ENCODE measurements at regions not wholly inside any gene's neighbourhood (a gene's known extent, or its start where the extent isn't known, plus 50 kb on each side); places are given as distances from the start of the nearest gene placed in this dataset.

- H3K36me3 ChIP-seq, result no peaks in the 10 kb centered on the region
- ATAC-seq, result no peak
- H3K4me1 ChIP-seq, result no peaks in the 10 kb centered on the region
- no peak for TF ChIP-seq CTCF (IDR thresholded peaks at IDR 0.05)
- FAIRE-seq, result no peak
- no peak overlapping the region for H3K4me3 ChIP-seq
- no peaks in the 10 kb centered on the region for H3K27me3 ChIP-seq
- intact Hi-C loops (cut with DNase I), result no loop called here
- 53 to 58% methylated on average over 2 of the region's 2 CpGs for WGBS, 2 donors
- no peak for DNase-seq
- no peaks in the 10 kb centered on the region for H3K9me3 ChIP-seq
- no peak overlapping the region for H3K27ac ChIP-seq
Measured at GRCh38 chr14:44035707-44036106, 471.4 kb downstream of the FSCB start.

DNA sequence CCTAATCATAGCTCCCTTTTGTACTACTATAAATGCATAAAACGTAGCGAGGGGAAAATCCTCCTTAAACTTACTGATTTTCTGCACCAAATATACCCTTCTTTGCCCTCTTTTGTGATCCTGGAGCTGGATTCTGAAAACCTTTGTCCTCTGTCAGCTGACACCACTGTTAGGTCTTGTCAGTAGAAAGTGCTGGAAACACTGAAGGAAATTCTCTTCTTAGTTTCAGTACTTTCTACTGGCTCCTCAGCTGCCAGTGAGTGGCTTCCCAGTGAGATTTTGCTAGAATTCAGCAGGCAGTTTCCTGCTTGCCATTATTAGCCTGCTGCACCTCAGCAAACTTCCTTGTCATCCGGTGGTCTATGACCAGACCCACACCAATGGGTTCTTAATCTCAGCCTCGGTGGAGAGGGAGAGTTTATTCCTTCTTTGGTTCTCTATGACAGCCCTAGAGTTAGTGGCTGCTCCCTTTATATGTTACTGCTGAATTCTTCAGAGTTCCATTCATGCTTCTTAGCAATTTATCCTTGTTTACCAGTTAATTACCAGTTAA is 476.2 kb downstream of the FSCB start:
- no peak for DNase-seq
- WGBS, 2 donors, result 32 to 40% methylated on average over 4 of the region's 4 CpGs
- Histone ChIP-seq H3K4me3 (no peak overlapping the region), H3K27me3 (no peaks in the 10 kb centered on the region), H3K27ac (no peak overlapping the region), H3K4me1 (no peaks in the 10 kb centered on the region), H3K9me3 (no peaks in the 10 kb centered on the region), H3K36me3 (no peaks in the 10 kb centered on the region)
- no peak for TF ChIP-seq CTCF (IDR thresholded peaks at IDR 0.05)
- intact Hi-C loops (cut with DNase I), result no loop called here
- no peak for FAIRE-seq
- no peak for ATAC-seq

DNA sequence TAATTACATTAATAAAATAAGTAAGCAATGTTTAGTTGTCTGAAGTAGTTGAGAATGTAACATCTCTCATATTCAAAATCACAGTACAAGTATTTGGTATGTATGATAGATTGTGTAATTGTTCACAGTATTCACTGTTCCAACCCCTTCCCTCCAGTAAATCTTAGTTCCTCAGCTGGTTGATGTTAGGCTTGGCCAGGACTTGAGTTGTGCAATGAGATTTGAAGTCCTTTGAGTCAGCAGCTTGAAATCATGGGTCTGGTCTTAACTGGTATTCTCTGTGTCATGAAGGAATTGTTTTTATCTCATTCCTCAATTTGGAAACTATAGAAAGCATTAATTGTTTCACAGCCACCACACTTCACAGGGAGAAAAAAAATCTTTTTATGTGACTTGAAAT is 477.1 kb downstream of the FSCB start:
- DNase-seq, result no peak
- peak in 1 of 4 donors; percentile 56 for ATAC-seq
- H3K4me3 ChIP-seq, result no peak overlapping the region
- no peaks in the 10 kb centered on the region for H3K9me3 ChIP-seq
- no peak for FAIRE-seq
- H3K4me1 ChIP-seq, result no peaks in the 10 kb centered on the region
- H3K27me3 ChIP-seq, result no peaks in the 10 kb centered on the region
- H3K36me3 ChIP-seq, result no peaks in the 10 kb centered on the region
- no peak overlapping the region for H3K27ac ChIP-seq
- intact Hi-C loops (cut with DNase I), result no loop called here
- TF ChIP-seq CTCF (IDR thresholded peaks at IDR 0.05), result no peak

DNA sequence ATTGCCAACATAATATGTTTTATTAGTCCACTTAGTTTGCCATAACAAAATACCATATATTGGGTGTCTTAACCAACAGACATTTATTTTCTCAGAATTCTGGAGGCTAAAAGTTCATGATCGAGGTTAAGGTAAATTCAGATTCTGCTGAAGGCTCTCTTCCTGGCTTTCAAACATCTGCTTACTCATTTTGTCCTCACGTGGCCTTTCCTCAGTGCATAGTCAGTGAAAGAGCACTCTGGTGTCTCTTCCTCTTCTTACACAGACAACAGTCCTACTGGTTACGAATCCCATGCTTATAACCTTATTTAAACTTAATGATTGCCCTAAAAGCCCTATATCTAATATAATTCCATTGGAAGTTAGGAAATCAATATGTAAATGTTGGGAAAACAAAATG is 479.7 kb downstream of the FSCB start:
- no peaks in the 10 kb centered on the region for H3K4me1 ChIP-seq
- H3K36me3 ChIP-seq, result no peaks in the 10 kb centered on the region
- 56 to 74% methylated on average over 3 of the region's 3 CpGs for WGBS, 2 donors
- no peak overlapping the region for H3K4me3 ChIP-seq
- FAIRE-seq, result no peak
- H3K9me3 ChIP-seq, result no peaks in the 10 kb centered on the region
- H3K27ac ChIP-seq, result no peak overlapping the region
- intact Hi-C loops (cut with DNase I), result no loop called here
- no peak for TF ChIP-seq CTCF (IDR thresholded peaks at IDR 0.05)
- ATAC-seq, result no peak
- H3K27me3 ChIP-seq, result no peaks in the 10 kb centered on the region
- DNase-seq, result no peak

GRCh38 chr14:44010595-44010994 is 496.5 kb downstream of the FSCB start:
- DNase-seq (no peak), FAIRE-seq (no peak), ATAC-seq (no peak)
- H3K36me3 ChIP-seq, result no peaks in the 10 kb centered on the region
- intact Hi-C loops (cut with DNase I), result no loop called here
- no peak for TF ChIP-seq CTCF (IDR thresholded peaks at IDR 0.05)
- no peak overlapping the region for H3K27ac ChIP-seq
- H3K4me3 ChIP-seq, result no peak overlapping the region
- no peaks in the 10 kb centered on the region for H3K9me3 ChIP-seq
- H3K27me3 ChIP-seq, result no peaks in the 10 kb centered on the region
- H3K4me1 ChIP-seq, result no peaks in the 10 kb centered on the region

Measured in pancreas (tissue), 10 donors.